ENCODE measurements at regions not wholly inside any gene's neighbourhood (a gene's known extent, or its start where the extent isn't known, plus 50 kb on each side); places are given as distances from the start of the nearest gene placed in this dataset.
"Not testable (repeated sequence)": the region's sequence is repeated elsewhere in the genome, so short reads cannot be mapped to it uniquely, and the experiment has no call there.

DNA sequence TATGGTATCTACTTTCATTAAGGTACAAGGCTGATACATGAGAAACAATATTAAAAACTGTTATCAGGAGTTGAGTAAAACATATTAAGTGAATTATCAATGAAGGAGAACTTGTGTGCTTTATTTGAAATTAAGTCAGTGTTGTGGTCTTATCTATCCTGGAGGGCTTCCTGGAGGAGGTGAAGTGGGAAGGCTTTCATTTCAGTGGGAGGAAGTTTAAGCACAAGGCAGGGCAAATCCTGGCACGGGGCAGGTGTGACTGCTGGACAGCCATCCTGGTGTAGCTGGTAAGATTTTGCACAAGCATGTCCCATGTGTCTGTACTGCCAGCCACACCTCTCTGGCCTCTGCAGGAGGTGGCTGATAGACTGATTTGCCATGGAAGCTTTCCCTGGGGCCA is 159.7 kb upstream of the SKOR2 start:
- DNase-seq (ENCODE audit: low spot score) = no peak

DNA sequence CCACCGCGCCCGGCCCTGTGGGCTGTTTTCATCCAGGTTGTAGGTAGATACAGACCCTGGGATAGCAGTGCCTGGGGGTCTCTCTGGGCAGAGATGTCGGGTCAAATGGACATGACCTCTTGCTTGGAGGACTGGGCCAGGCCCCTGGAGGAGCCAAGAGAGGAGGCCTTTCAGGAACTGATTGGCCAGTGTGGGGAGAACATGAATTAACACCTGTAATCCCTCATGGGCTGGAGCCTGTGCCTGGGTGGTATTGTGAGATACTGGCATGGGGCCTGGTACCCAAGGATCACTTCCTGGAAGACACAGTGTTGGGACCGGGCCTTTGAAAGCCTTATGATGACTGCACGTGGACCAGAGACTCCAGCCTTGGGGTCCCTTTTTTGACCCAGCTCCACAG is 158.7 kb upstream of the SKOR2 start:
- DNase-seq (ENCODE audit: low spot score) = no peak

DNA sequence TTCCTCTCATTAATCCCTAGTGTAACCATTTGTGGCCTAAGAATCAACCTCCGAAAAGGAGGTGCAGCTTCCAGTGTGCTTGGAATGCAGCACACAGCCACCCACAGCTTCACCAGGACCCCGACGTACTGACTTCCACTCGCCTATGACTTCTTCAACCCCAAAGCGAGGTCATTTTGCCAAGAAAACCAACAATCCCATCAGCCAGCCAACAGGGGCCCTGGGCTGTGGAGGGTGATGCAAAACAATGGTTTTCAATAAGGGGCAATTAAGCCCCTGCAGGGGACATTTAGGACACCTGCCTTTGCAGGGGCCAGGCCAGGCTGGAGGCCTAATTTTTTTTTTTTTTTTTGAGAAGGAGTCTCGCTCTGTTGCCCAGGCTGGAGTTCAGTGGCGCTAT is 158.1 kb upstream of the SKOR2 start:
- no peak for DNase-seq (ENCODE audit: low spot score)

DNA sequence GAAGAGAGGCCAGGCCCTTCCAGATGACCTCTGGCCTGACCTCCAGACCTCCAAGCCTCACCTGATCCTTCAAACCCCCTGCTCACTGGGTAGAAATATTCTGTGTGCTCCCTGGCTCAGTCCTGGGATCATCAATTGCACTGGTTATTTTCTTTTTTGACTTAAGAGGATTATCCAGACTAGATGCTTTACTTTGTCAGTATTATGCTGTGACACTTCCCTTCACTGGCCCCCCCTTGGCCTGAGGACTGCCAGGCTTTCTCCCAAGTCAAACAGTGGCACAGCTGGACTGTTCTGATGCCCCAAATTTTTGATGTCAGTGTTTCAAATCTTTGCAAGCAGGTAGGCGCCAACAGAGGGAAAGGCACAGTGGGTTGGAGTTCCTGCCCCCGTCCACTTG is 156.3 kb upstream of the SKOR2 start:
- no peak for DNase-seq (ENCODE audit: low spot score)

GRCh38 chr18:47404845-47405244 is 153.4 kb upstream of the SKOR2 start:
- DNase-seq (ENCODE audit: low spot score) = no peak

GRCh38 chr18:47403949-47404348 is 152.5 kb upstream of the SKOR2 start:
- DNase-seq (ENCODE audit: low spot score) = no peak

DNA sequence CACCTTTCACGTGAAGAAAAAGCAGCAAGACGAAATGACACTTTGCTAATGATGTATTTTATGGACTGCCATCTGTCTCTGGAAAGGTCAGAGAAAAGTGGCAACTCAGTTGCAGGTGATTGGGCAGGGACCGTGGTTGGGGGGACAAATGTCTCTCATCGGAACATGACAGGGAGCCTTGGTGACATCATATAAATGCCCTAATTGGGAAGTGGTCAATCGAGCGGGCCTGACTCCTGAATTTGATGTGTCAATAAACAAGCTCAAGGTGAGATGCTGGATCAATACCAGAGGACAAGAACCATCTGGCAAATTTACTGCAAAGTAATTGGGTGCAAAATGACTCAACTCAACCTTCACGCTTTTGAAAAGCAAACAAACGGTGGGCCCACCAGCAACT is 151.9 kb upstream of the SKOR2 start:
- no peak for DNase-seq (ENCODE audit: low spot score)

DNA sequence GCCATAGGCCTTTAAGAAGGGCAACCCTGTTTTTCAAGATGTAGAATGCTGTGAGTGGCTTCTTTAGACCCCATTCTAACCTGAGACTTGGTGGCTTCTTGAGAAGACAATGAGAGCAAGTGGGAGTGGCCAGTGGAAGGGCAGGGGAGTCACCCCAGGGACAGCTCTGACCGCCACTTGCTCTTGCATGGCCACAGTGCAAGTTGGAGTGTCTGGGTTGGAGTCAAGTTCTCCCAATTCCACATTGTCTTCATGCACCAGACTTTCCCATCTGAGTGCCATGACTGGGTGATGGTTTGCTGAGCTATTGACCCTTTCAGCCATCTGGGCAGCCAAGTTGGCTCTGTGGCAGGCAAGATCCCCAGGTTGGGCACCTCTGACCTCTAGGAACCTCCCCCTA is 148.0 kb upstream of the SKOR2 start:
- DNase-seq (ENCODE audit: low spot score) = no peak

DNA sequence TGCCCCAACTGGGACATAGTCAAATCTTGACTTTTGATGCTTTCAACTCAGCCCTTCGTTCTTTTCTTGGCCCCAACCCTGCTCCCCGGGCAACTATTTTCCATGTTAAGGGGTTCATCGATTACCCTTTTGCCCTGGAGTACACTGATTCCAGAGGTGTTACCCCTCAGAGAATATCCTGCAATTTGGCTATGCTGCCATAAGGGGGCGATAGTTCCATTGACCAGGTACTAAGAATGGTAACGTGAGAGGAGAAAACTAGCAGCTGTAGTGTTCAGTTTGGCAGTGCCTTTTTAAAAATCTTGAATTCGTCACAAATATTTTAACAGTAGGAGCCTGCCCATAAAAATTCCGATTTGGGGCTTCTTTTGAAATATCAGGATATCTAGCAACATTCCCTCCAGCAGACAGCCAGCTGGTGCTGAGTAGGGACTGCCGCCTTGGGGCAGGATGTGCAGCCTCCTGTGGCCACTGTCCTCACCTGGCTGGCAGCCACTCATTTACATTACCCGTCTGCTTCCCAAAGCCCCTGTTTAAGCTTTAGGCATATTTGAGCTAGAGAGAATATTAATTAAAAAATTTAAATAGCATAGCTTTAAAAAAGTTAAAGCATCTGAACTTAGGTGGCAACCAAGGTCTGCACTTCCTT is 146.3 kb upstream of the SKOR2 start:
- no peak for DNase-seq (ENCODE audit: low spot score)

- DNase-seq (ENCODE audit: low spot score) = no peak
These were observed 140.2 kb upstream of the SKOR2 start for GRCh38 chr18:47391665-47392064.

DNA sequence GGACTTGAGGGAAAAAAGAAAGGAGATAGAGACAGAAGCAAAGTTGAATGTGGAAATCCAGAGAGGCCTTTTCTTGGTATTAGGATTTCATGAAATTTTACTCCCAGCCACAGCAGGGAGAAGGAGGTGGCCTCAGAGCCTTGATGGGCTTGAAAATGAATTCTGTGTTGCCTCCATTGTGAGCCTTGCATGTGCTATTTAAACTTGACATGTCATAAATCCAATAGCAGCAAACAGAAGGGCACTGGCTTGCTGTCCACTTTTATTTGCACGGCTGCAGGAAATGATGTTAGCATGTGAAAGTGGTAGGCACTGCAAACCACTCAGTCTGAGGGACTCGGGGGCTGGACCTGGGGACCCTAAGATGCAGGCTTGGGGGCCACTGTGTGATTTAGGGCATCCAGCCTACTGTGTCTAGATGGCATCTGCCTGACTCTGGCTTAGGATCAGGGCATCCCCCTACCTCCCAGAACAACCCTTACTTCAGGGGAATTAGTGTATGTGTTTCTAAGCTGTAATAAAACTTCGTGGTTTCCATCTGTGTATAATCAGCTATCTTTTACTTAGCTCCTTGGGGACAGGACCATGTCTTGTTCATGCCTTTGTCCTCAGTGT is 139.1 kb upstream of the SKOR2 start:
- DNase-seq (ENCODE audit: low spot score) = no peak

GRCh38 chr18:47389210-47389609 is 137.8 kb upstream of the SKOR2 start:
- no peak for DNase-seq (ENCODE audit: low spot score)

- no peak for DNase-seq (ENCODE audit: low spot score)
These were observed 136.4 kb upstream of the SKOR2 start for GRCh38 chr18:47387864-47388263.

- DNase-seq (ENCODE audit: low spot score) = no peak
These were observed 132.3 kb upstream of the SKOR2 start for GRCh38 chr18:47383729-47384128.

GRCh38 chr18:47381975-47382570 is 130.6 kb upstream of the SKOR2 start:
- no peak for DNase-seq (ENCODE audit: low spot score)

- no peak for DNase-seq (ENCODE audit: low spot score)
These were observed 128.7 kb upstream of the SKOR2 start for GRCh38 chr18:47380153-47380552.

GRCh38 chr18:47373465-47373864 is 122.0 kb upstream of the SKOR2 start:
- DNase-seq (ENCODE audit: low spot score) = no peak

GRCh38 chr18:47370052-47370451 is 118.6 kb upstream of the SKOR2 start:
- no peak for DNase-seq (ENCODE audit: low spot score)

- DNase-seq (ENCODE audit: low spot score) = not testable (repeated sequence)
These were observed 102.6 kb upstream of the SKOR2 start for GRCh38 chr18:47354061-47354460.

- no peak for DNase-seq (ENCODE audit: low spot score)
These were observed 94.6 kb upstream of the SKOR2 start for GRCh38 chr18:47346016-47346415.

- no peak for DNase-seq (ENCODE audit: low spot score)
These were observed 93.8 kb upstream of the SKOR2 start for GRCh38 chr18:47345291-47345690.

- DNase-seq (ENCODE audit: low spot score) = no peak
These were observed 91.8 kb upstream of the SKOR2 start for GRCh38 chr18:47343291-47343690.

DNA sequence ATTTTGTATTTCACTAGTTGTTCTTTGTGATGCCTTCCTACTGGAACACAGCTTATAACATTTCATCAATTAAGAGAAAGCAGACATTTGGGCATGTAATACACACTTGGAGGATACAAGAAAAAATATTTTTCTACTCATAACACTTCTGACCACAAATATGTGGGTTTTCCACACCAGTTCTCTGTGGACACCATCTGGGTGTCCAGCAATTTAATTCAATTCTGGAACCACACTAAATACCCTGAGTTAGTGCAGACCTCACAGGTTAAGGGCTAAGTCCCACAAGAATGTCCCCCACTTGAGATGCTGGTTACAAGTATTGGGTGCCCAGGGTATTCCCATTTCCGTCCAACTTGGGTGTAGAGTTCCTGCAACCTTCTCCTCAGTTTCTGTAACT is 91.1 kb upstream of the SKOR2 start:
- no peak for DNase-seq (ENCODE audit: low spot score)

- no peak for DNase-seq (ENCODE audit: low spot score)
These were observed 90.2 kb upstream of the SKOR2 start for GRCh38 chr18:47341678-47342077.
